Small intestine (tissue), 7 donors: ENCODE measurements at regions not wholly inside any gene's neighbourhood (a gene's known extent, or its start where the extent isn't known, plus 50 kb on each side); places are given as distances from the start of the nearest gene placed in this dataset.

Source experiments
- DNase-seq, 2 donors: peaks; one replicate each; pipeline versions ENCODE4 v3.0.0 to v3.0.0-alpha.2; 2013
- FAIRE-seq: peaks from 2 replicates; lab custom pipeline; 2012; peaks lifted over from hg19 to GRCh38; lab: Jason Lieb, UNC
- H3K27ac ChIP-seq, 3 donors: one replicate each; pipeline ENCODE4 v1.5.1; 2013; ENCODE audit warnings: low read length in 2 of 3, mild to moderate bottlenecking in 2 of 3, control low read depth in 1 of 3, inconsistent platforms in 1 of 3, low read depth in 1 of 3, moderate library complexity in 1 of 3
- H3K27me3 ChIP-seq, 3 donors: one replicate each; pipeline ENCODE4 v1.6.1; 2013; ENCODE audit warnings: low read length in 3 of 3, inconsistent platforms in 1 of 3; ENCODE audit not compliant: control insufficient read depth in 3 of 3, insufficient read depth in 3 of 3
- H3K36me3 ChIP-seq, 3 donors: one replicate each; pipeline ENCODE4 v1.6.1; 2013; ENCODE audit warnings: low read length in 3 of 3, inconsistent platforms in 1 of 3, low read depth in 1 of 3, mild to moderate bottlenecking in 1 of 3, moderate library complexity in 1 of 3; ENCODE audit not compliant: control insufficient read depth in 3 of 3, insufficient read depth in 2 of 3
- H3K4me1 ChIP-seq, 3 donors: one replicate each; pipeline ENCODE4 v1.6.1; 2013; ENCODE audit warnings: low read length in 2 of 3, inconsistent platforms in 1 of 3, low read depth in 1 of 3, mild to moderate bottlenecking in 1 of 3, moderate library complexity in 1 of 3; ENCODE audit not compliant: control insufficient read depth in 3 of 3, insufficient read depth in 2 of 3
- H3K4me3 ChIP-seq, 3 donors: one replicate each; pipeline ENCODE4 v1.5.1; 2013; ENCODE audit warnings: low read length in 3 of 3, control low read depth in 1 of 3, inconsistent platforms in 1 of 3, low read depth in 1 of 3, mild to moderate bottlenecking in 1 of 3, moderate library complexity in 1 of 3
- H3K9me3 ChIP-seq, 2 donors: one replicate each; pipeline ENCODE4 v1.6.1; 2013; ENCODE audit warnings: low read depth in 1 of 2, low read length in 1 of 2; ENCODE audit not compliant: control insufficient read depth in 2 of 2, insufficient read depth in 1 of 2
- WGBS, 3 donors: extraction: QIAGEN DNeasy Blood & Tissue Kit; methylation state at CpG; one replicate each; pipeline ENCODE4 v1.1.7; 2013; 5-methylcytosine and 5-hydroxymethylcytosine counted together
- donor health status: healthy with polysubstance abuse.
- donor health status: control.
- donor health status: control.
- donor health status: Bipolar disorder and iron deficiency.
- donor health status: healthy.

DNA sequence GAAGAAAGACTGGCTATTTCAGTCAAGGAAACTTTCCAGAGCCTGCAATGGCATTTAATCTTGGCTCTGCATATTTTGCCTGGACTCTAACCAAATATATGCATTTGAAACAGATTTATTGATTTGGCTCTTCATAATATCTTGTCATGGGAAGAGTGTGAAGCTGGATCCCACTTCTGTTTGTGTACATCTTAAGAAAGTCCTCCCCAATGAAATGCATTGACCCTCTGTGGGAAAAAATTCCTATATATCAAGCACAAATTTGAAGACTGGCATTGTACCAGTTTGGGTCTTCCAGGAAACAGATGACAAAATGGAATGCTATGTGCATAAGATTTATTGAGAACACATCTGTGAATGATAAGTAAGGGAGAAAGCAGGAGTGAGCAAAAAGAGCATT lies 897.3 kb upstream of the TENM3 start:
- H3K27me3 ChIP-seq = no peaks in the 10 kb centered on the region
- no peaks in the 10 kb centered on the region for H3K36me3 ChIP-seq
- H3K4me3 ChIP-seq = no peak overlapping the region
- FAIRE-seq = no peak
- no peak for DNase-seq
- no peaks in the 10 kb centered on the region for H3K9me3 ChIP-seq
- H3K4me1 ChIP-seq = no peaks in the 10 kb centered on the region
- no peak overlapping the region for H3K27ac ChIP-seq

DNA sequence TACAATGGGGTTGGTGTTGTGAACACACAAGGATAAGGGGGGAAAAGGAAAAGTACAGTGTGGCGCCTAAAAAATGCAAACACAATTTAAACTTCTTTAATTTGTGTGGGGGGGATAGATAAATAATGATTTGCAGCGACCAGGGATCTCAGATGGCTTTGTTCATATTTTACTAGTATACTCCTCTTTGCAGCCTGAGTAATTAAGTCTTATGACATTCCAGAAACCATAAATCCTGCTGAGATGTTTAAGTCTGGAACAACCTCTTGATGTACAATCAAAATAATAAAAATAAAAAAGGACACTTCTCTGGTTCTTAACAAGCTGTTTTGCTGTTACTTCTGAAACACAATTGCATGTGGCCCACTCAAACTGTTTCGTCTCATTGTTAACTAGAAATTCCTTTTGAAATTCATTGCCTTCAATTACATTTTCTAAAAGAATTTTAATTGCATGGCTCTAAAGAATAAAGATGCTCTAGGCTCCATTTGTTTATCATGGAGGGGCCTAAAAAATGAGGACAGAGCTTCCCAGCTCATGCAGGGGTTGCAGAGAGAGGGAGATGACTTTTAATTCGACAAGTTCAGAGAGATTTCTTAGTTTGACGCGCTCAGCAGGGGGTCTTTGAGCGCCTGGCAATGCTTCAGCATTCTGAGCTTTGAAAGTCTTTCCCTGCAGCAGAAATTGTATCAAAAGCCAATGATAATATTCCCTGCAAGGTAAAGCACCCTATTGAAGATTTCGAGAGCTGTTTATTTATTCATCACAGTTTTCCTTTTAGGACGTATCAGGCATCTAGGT lies 892.4 kb upstream of the TENM3 start:
- 45 to 61% (median 50%) methylated on average over 9 of the region's 9 CpGs for WGBS, 3 donors
- FAIRE-seq = no peak
- Histone ChIP-seq H3K36me3 (no peaks in the 10 kb centered on the region), H3K27ac (no peak overlapping the region), H3K27me3 (no peaks in the 10 kb centered on the region), H3K4me1 (no peaks in the 10 kb centered on the region), H3K4me3 (no peak overlapping the region), H3K9me3 (no peaks in the 10 kb centered on the region)
- DNase-seq = no peak

DNA sequence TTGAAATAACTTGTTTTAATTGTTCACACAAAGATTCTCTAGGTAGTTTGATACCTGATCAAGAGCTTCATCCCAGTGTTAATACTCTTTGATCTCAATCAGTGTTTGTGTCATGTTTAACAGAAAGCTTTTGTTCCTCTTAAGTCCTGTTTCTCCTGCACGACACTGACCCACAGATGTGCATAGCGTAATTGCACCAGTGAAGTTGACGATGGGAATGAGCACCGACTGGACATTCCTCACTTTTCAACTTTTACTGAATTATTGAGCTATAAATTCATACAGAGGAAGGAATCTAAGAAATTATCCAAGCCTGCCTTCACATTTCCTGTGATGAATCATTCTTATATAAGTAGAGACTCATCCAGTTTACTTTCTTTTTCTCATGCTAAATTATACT lies 878.7 kb upstream of the TENM3 start:
- no peak for FAIRE-seq
- no peaks in the 10 kb centered on the region for H3K9me3 ChIP-seq
- no peaks in the 10 kb centered on the region for H3K27me3 ChIP-seq
- H3K27ac ChIP-seq = no peak overlapping the region
- H3K4me3 ChIP-seq = no peak overlapping the region
- 74 to 80% (median 80%) methylated on average over 4 of the region's 4 CpGs for WGBS, 3 donors
- no peak for DNase-seq
- H3K36me3 ChIP-seq = no peaks in the 10 kb centered on the region
- no peaks in the 10 kb centered on the region for H3K4me1 ChIP-seq

DNA sequence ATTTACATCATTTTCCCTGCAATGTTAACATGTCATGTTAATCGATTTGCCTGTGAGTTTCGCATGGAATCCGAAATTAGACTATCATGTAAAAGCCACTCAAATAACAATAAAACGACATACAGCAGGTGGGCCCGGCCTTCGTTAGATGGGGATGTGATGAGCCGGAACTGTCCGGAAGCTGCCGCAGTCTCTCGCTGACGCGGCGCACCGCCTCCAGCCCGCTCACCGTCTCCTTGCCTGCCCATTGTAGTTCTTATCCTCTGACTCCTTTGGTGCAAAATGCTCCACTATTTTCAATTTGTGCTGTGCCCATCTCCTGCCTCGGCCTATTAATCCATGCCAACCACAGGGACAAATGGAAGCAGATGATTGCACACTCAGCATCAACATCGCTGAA lies 877.5 kb upstream of the TENM3 start:
- Histone ChIP-seq H3K4me1 (no peaks in the 10 kb centered on the region), H3K27ac (no peak overlapping the region), H3K9me3 (no peaks in the 10 kb centered on the region), H3K4me3 (no peak overlapping the region), H3K36me3 (no peaks in the 10 kb centered on the region), H3K27me3 (no peaks in the 10 kb centered on the region)
- 89 to 94% (median 93%) methylated on average over 18 of the region's 18 CpGs for WGBS, 3 donors
- FAIRE-seq = no peak
- DNase-seq = no peak

DNA sequence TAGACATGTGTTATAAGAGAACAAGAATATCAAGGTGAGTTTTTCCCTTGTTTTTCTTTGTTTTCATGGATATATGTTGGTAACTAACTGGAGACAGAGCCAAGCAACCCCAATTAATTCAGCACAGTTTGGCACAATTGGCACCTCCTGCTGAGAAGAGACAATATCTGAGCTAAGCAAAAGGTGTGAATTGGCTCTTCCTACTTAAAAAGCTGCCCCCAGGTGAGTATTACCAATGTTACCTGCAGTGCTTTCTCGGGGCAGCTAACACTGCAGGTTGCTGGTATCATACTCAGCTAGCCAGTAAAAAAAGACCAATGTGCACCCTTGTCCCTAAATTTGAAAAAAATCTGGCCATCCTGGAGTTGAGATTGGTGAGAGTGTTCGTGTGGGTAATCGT lies 871.2 kb upstream of the TENM3 start:
- 43 to 60% (median 58%) methylated on average over 3 of the region's 3 CpGs for WGBS, 3 donors
- Histone ChIP-seq H3K4me1 (no peaks in the 10 kb centered on the region), H3K27ac (no peak overlapping the region), H3K9me3 (no peaks in the 10 kb centered on the region), H3K27me3 (no peaks in the 10 kb centered on the region), H3K36me3 (no peaks in the 10 kb centered on the region), H3K4me3 (no peak overlapping the region)
- no peak for FAIRE-seq
- no peak for DNase-seq

DNA sequence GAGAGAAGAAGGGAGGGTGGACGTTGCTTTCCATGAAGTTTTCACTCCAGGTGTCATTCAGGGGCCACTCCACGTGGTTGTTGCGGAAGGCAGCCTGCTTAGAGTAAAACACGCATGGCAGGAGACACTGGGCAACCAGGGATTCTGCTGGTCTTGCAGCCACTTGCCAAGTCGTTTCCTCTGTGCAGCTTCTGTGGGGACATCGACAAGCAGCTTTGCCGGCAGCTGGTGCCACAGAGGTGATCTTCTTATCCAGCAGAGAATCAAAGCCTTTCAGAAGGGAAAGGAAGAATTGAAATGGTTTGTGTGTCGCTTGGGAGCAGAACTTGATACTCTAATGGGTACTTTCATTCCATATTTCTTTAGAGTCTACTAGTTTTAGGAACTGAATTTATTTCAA lies 867.1 kb upstream of the TENM3 start:
- DNase-seq (no peak), FAIRE-seq (no peak)
- H3K27me3 ChIP-seq = no peaks in the 10 kb centered on the region
- H3K4me1 ChIP-seq = no peaks in the 10 kb centered on the region
- no peak overlapping the region for H3K27ac ChIP-seq
- H3K9me3 ChIP-seq = no peaks in the 10 kb centered on the region
- no peaks in the 10 kb centered on the region for H3K36me3 ChIP-seq
- 61 to 75% (median 65%) methylated on average over 8 of the region's 8 CpGs for WGBS, 3 donors
- H3K4me3 ChIP-seq = no peak overlapping the region

DNA sequence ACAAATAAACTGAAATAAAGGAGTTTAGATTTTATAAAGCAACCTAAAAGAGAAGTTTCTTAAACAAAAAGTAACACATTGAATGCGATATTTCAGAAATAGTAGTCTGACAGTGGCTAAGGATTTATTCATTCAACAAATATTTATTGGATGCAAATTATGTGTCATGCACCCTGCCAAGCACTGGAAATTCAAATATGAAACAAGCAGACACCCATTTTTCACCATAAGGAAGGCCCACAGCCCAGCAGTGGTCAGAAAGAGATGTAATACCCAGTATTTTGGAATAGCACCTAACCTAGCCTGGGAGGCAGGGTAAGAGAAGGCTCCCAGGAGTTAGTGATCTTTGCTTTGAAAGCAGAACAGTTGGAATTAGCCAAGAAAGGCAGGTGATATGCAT lies 855.1 kb upstream of the TENM3 start:
- H3K4me1 ChIP-seq = no peaks in the 10 kb centered on the region
- no peak overlapping the region for H3K27ac ChIP-seq
- no peak for FAIRE-seq
- H3K27me3 ChIP-seq = no peaks in the 10 kb centered on the region
- H3K36me3 ChIP-seq = no peaks in the 10 kb centered on the region
- WGBS, 3 donors = 69 to 89% (median 82%) methylated on average over 1 of the region's 1 CpG
- DNase-seq = no peak
- H3K9me3 ChIP-seq = no peaks in the 10 kb centered on the region
- no peak overlapping the region for H3K4me3 ChIP-seq

DNA sequence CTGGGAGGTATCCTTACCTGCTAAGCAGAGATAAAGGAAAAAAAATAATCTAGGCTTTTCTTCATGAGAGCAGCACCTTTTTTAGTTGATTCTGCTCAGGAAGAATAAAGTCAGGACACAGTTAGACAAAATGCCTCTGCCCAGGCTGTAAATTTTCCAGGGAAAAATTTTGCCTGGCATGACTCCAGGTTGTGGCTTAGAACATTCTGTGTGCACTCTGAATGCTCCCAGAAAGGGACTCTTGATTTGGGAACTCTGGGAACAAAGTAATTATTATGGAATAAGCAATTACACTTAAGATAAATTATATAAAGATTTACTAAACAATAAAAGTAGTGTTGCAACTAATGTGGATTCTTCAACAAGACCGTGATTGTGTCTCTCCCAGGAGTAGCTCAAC lies 826.2 kb upstream of the TENM3 start:
- Histone ChIP-seq H3K4me1 (no peaks in the 10 kb centered on the region), H3K4me3 (no peak overlapping the region), H3K27me3 (no peaks in the 10 kb centered on the region), H3K27ac (no peak overlapping the region), H3K9me3 (no peaks in the 10 kb centered on the region), H3K36me3 (no peaks in the 10 kb centered on the region)
- FAIRE-seq (no peak), DNase-seq (no peak)
- 39 to 55% (median 43%) methylated on average over 1 of the region's 1 CpG for WGBS, 3 donors

DNA sequence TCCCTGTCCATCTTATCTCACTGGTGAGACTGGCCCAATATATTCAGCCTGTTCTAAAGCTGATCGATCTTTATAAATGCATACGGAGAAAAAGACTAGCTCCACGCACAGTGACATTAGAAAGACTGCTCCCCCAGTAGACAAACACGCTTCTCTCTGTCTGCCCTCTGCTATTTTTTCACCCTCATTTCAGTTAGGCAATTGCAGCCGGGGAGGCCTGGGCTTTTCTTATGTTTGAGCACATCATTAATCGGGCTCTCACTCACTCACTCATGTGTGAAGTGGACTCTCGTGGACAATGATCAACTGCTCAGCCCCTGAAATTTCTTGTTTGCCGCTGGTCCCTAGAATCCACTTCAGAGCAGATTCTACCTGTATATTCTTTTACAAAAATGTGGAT lies 824.7 kb upstream of the TENM3 start:
- no peak for FAIRE-seq
- H3K4me1 ChIP-seq = no peaks in the 10 kb centered on the region
- H3K27me3 ChIP-seq = no peaks in the 10 kb centered on the region
- no peak overlapping the region for H3K27ac ChIP-seq
- no peaks in the 10 kb centered on the region for H3K9me3 ChIP-seq
- 77 to 82% (median 80%) methylated on average over 8 of the region's 8 CpGs for WGBS, 3 donors
- no peaks in the 10 kb centered on the region for H3K36me3 ChIP-seq
- no peak for DNase-seq
- no peak overlapping the region for H3K4me3 ChIP-seq
